ENCODE measurements at regions not wholly inside any gene's neighbourhood (a gene's known extent, or its start where the extent isn't known, plus 50 kb on each side); places are given as distances from the start of the nearest gene placed in this dataset.

DNA sequence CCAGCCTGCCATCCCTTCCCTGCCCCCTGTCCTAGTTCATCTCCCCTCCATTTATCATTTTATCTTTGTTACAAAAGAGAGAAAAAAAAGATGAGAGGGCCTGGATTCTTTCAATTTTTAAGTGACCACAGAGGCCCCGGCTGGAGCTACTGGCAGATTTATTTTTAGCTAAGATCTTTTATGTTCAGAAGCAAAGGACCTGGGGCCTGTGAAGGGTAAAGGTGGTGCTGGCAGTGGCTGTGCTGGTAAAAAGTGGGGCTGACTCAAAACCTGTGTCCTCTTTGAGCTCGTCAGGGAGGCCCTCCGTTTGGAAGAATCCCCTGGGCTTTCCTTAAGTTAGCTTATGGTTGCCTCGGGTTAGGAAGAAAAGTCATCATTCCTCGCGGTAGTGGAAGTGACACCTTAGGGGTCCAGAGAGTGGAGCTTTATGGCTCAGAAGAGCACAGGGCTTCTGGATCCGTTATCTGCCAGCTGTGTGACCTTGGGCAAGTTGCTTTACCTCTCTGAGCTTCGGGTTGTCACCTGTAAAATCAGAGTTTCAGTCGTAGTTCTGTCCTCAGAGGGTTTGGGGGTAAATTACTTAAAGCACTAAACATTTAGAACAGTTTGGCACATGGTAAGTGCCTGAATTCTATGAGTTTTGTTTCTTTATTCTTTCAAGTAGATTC is 923.8 kb upstream of the EEF2KMT start:
- no peak overlapping the region for H3K9ac ChIP-seq (ENCODE audit: low read length)
- H3K4me3 ChIP-seq (ENCODE audit: insufficient read depth, low read length, poor library complexity, severe bottlenecking), result no peak overlapping the region
- H3F3A ChIP-seq (ENCODE audit: insufficient read depth), result no peaks in the 10 kb centered on the region
- no peak overlapping the region for H3K4me2 ChIP-seq (ENCODE audit: low read depth, low read length, poor library complexity, severe bottlenecking)
- no peak for TF ChIP-seq EZH2phosphoT487 (conservative IDR thresholded peaks at IDR 0.05; ENCODE audit: low read length)
- TF ChIP-seq, protein P1, sequence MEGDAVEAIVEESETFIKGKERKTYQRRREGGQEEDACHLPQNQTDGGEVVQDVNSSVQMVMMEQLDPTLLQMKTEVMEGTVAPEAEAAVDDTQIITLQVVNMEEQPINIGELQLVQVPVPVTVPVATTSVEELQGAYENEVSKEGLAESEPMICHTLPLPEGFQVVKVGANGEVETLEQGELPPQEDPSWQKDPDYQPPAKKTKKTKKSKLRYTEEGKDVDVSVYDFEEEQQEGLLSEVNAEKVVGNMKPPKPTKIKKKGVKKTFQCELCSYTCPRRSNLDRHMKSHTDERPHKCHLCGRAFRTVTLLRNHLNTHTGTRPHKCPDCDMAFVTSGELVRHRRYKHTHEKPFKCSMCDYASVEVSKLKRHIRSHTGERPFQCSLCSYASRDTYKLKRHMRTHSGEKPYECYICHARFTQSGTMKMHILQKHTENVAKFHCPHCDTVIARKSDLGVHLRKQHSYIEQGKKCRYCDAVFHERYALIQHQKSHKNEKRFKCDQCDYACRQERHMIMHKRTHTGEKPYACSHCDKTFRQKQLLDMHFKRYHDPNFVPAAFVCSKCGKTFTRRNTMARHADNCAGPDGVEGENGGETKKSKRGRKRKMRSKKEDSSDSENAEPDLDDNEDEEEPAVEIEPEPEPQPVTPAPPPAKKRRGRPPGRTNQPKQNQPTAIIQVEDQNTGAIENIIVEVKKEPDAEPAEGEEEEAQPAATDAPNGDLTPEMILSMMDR (IDR thresholded peaks at IDR 0.05; ENCODE audit: insufficient read depth, low read length, poor library complexity, severe bottlenecking), result no peak
- no peaks in the 10 kb centered on the region for H3K79me2 ChIP-seq (ENCODE audit: insufficient read depth, low read length)
- no peaks in the 10 kb centered on the region for H3K9me3 ChIP-seq (ENCODE audit: insufficient read depth, low read length)
- no peaks in the 10 kb centered on the region for H3K27me3 ChIP-seq (ENCODE audit: low read length)
- H2AFZ ChIP-seq (ENCODE audit: low read depth, low read length, severe bottlenecking), result no peak overlapping the region
- no peaks in the 10 kb centered on the region for H3K9me2 ChIP-seq (replicated peaks; ENCODE audit: insufficient read depth, low read length)
- H3K27ac ChIP-seq (ENCODE audit: low read depth, low read length), result no peak overlapping the region
- no peaks in the 10 kb centered on the region for H4K20me1 ChIP-seq (ENCODE audit: low read depth, low read length)
- H3K36me3 ChIP-seq (ENCODE audit: low read length), result no peaks in the 10 kb centered on the region

DNA sequence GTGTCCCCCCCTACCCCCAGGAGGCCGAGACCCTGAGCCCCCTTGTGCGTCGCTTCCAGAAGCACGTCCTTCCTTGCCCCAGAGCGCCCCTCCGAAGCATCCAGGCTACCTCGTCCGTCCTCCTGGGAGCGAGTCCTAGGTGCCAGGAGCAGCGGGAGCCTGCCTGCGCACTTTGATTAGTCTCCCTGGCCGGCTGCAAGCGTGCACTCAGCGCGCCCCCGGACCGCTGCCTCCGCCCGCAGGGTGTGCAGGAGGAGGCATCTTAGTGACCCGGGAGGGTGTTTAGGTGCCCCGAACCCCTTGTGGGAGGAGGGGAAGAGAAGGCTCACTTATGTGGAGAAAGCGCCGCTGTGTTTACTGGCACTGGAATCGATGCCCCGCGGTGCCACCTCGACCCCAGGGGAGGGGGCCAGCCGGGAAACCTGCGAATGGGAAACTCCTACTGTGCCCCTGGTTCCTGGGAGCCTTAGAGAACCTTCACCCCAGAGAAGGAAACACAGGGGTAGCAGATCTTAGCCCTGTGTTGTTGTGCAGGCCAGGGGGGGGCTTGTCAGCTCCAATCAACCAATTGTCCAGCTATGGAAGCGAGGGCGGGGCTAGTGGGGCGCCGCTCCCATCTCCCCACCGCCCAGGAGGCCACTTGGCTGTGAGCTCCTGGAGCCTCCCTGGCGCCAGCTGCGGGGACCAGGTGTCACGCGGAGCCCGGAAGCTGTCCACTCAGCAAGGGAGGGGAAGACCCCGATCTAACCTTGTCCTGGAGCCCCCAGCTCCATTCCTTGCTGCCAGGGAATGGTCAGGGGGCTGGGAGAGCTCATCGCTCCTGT is 922.8 kb upstream of the EEF2KMT start:
- no peaks in the 10 kb centered on the region for H3K36me3 ChIP-seq (ENCODE audit: low read length)
- no peak overlapping the region for H3K4me3 ChIP-seq (ENCODE audit: insufficient read depth, low read length, poor library complexity, severe bottlenecking)
- no peaks in the 10 kb centered on the region for H3K9me3 ChIP-seq (ENCODE audit: insufficient read depth, low read length)
- H2AFZ ChIP-seq (ENCODE audit: low read depth, low read length, severe bottlenecking), result no peak overlapping the region
- TF ChIP-seq, protein P1 (IDR thresholded peaks at IDR 0.05; ENCODE audit: insufficient read depth, low read length, poor library complexity, severe bottlenecking), result no peak
- TF ChIP-seq EZH2phosphoT487 (conservative IDR thresholded peaks at IDR 0.05; ENCODE audit: low read length), result no peak
- no peaks in the 10 kb centered on the region for H4K20me1 ChIP-seq (ENCODE audit: low read depth, low read length)
- no peaks in the 10 kb centered on the region for H3K9me2 ChIP-seq (replicated peaks; ENCODE audit: insufficient read depth, low read length)
- H3K9ac ChIP-seq (ENCODE audit: low read length), result no peak overlapping the region
- no peaks in the 10 kb centered on the region for H3K79me2 ChIP-seq (ENCODE audit: insufficient read depth, low read length)
- no peaks in the 10 kb centered on the region for H3F3A ChIP-seq (ENCODE audit: insufficient read depth)
- no peak overlapping the region for H3K4me2 ChIP-seq (ENCODE audit: low read depth, low read length, poor library complexity, severe bottlenecking)
- H3K27ac ChIP-seq (ENCODE audit: low read depth, low read length), result no peak overlapping the region
- H3K27me3 ChIP-seq (ENCODE audit: low read length), result no peaks in the 10 kb centered on the region

DNA sequence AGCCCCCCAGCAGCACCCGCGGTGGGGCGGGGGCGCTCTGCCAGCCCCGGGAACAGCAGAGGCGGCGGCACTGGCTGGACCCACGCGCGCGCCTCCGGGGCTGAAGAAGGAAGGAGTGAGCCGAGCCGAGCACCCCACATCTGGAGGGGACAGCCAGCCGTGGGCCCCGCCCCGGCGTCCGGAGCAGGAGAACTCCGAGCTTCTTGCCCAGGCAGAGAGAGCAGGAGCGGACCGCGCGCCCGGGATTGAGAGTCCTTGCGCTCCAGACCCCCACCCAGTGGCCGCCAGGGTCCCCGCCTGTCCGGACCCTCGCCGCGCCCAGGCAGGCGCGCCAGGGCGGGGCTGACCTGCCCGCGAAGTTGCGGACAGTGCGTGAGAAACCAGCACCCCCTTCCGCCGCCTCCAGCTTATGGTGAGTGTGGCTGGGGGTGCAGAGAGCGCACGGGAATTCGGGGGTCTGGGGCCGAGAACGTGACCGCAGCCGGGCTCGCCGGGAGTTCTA is 921.9 kb upstream of the EEF2KMT start:
- Histone ChIP-seq H3K9ac (ENCODE audit: low read length) (no peak overlapping the region), H3K27me3 (ENCODE audit: low read length) (no peaks in the 10 kb centered on the region), H3F3A (ENCODE audit: insufficient read depth) (no peaks in the 10 kb centered on the region), H3K4me2 (ENCODE audit: low read depth, low read length, poor library complexity, severe bottlenecking) (no peak overlapping the region), H4K20me1 (ENCODE audit: low read depth, low read length) (no peaks in the 10 kb centered on the region), H3K79me2 (ENCODE audit: insufficient read depth, low read length) (no peaks in the 10 kb centered on the region), H3K36me3 (ENCODE audit: low read length) (no peaks in the 10 kb centered on the region), H2AFZ (ENCODE audit: low read depth, low read length, severe bottlenecking) (no peak overlapping the region), H3K27ac (ENCODE audit: low read depth, low read length) (no peak overlapping the region), H3K9me3 (ENCODE audit: insufficient read depth, low read length) (no peaks in the 10 kb centered on the region), H3K4me3 (ENCODE audit: insufficient read depth, low read length, poor library complexity, severe bottlenecking) (no peak overlapping the region), H3K9me2 (replicated peaks; ENCODE audit: insufficient read depth, low read length) (no peaks in the 10 kb centered on the region)
- no peak for TF ChIP-seq EZH2phosphoT487 (conservative IDR thresholded peaks at IDR 0.05; ENCODE audit: low read length)
- TF ChIP-seq, protein P1 (IDR thresholded peaks at IDR 0.05; ENCODE audit: insufficient read depth, low read length, poor library complexity, severe bottlenecking), result no peak

Measured in SU-DHL-6 (cell line).